Neuronal stem cell (in vitro differentiated cells): ENCODE measurements at regions not wholly inside any gene's neighbourhood (a gene's known extent, or its start where the extent isn't known, plus 50 kb on each side); places are given as distances from the start of the nearest gene placed in this dataset.
A peak's percentile ranks its signal among the peaks of the same experiment; 100 is the strongest.

Experiments used
- DNase-seq: peaks from one replicate; pipeline ENCODE4 v3.0.0-alpha.2; 2013; ENCODE audit warnings: low spot score
- H2AFZ ChIP-seq: one replicate; pipeline ENCODE4 v1.6.1; 2013; ENCODE audit warnings: mild to moderate bottlenecking, low read length, inconsistent platforms
- H2AK5ac ChIP-seq: 2 replicates; pipeline ENCODE4 v1.6.1; 2013; ENCODE audit warnings: low read depth, mild to moderate bottlenecking, inconsistent platforms, low read length, moderate library complexity, mixed read lengths
- H2BK120ac ChIP-seq: 2 replicates; pipeline ENCODE4 v1.6.1; 2013; ENCODE audit warnings: low read depth, mild to moderate bottlenecking, inconsistent platforms, low read length, moderate library complexity, mixed read lengths
- H2BK12ac ChIP-seq: one replicate; pipeline ENCODE4 v1.6.1; 2013; ENCODE audit warnings: low read length, inconsistent platforms
- H2BK15ac ChIP-seq: 2 replicates; pipeline ENCODE4 v1.6.1; 2013; ENCODE audit warnings: mild to moderate bottlenecking, low read length, inconsistent platforms, mixed read lengths
- H2BK5ac ChIP-seq: one replicate; pipeline ENCODE4 v1.6.1; 2013; ENCODE audit warnings: inconsistent platforms, mild to moderate bottlenecking, low read length, moderate library complexity
- H3K14ac ChIP-seq: one replicate; pipeline ENCODE4 v1.6.1; 2013; ENCODE audit warnings: low read length, inconsistent platforms
- H3K18ac ChIP-seq: 2 replicates; pipeline ENCODE4 v1.6.1; 2013; ENCODE audit warnings: low read length, inconsistent platforms
- H3K23ac ChIP-seq: 2 replicates; pipeline ENCODE4 v1.6.1; 2013; ENCODE audit warnings: low read depth, mild to moderate bottlenecking, mixed read lengths, low read length, inconsistent platforms; ENCODE audit not compliant: poor library complexity
- H3K27ac ChIP-seq: replicated peaks from 3 replicates; pipeline ENCODE4 v1.5.1; 2013; ENCODE audit warnings: low read length, inconsistent platforms
- H3K27me3 ChIP-seq, 3 experiments: 2 replicates each; pipeline ENCODE4 v1.6.1; 2013; ENCODE audit warnings: low read length in 3 of 3, mild to moderate bottlenecking in 2 of 3, inconsistent platforms in 1 of 3, low read depth in 1 of 3, mixed read lengths in 1 of 3, moderate library complexity in 1 of 3; ENCODE audit not compliant: control insufficient read depth in 3 of 3, insufficient read depth in 3 of 3
- H3K36me3 ChIP-seq, 2 donors: replicated peaks in 1 of 2; 2 replicates each; pipeline ENCODE4 v1.6.1; 2013; ENCODE audit warnings: low read length in 2 of 2; ENCODE audit not compliant: control insufficient read depth in 2 of 2, insufficient read depth in 2 of 2
- H3K4ac ChIP-seq: 2 replicates; pipeline ENCODE4 v1.6.1; 2013; ENCODE audit warnings: inconsistent platforms, mild to moderate bottlenecking, low read length, moderate library complexity
- H3K4me1 ChIP-seq, 2 donors: 1 replicate in 1 of 2; 2 replicates in 1 of 2; pipeline ENCODE4 v1.6.1; 2013; ENCODE audit warnings: low read length in 2 of 2, low read depth in 1 of 2; ENCODE audit not compliant: control insufficient read depth in 2 of 2, insufficient read depth in 1 of 2
- H3K4me2 ChIP-seq: one replicate; pipeline ENCODE4 v1.6.1; 2013; ENCODE audit warnings: mild to moderate bottlenecking, low read length, inconsistent platforms; ENCODE audit not compliant: insufficient read depth, poor library complexity, severe bottlenecking
- H3K4me3 ChIP-seq, 2 donors: 2 replicates each; pipeline ENCODE4 v1.5.1; 2013; ENCODE audit warnings: low read length in 2 of 2, mild to moderate bottlenecking in 2 of 2, inconsistent platforms in 1 of 2, moderate library complexity in 1 of 2
- H3K79me1 ChIP-seq: one replicate; pipeline ENCODE4 v1.6.1; 2013; ENCODE audit warnings: low read depth, mild to moderate bottlenecking, inconsistent platforms, low read length, moderate library complexity
- H3K9ac ChIP-seq: one replicate; pipeline ENCODE4 v1.6.1; 2013; ENCODE audit warnings: mild to moderate bottlenecking, low read depth, low read length, inconsistent platforms; ENCODE audit not compliant: poor library complexity
- H3K9me3 ChIP-seq, 2 donors: replicated peaks in 1 of 2; 2 replicates each; pipeline versions ENCODE3 to v1.6.1; 2013; ENCODE audit warnings: low read length in 2 of 2, mild to moderate bottlenecking in 2 of 2, inconsistent platforms in 1 of 2, low read depth in 1 of 2, mixed read lengths in 1 of 2, moderate library complexity in 1 of 2; ENCODE audit not compliant: control insufficient read depth in 2 of 2, insufficient read depth in 1 of 2
- H4K8ac ChIP-seq: one replicate; pipeline ENCODE4 v1.6.1; 2013; ENCODE audit warnings: low read depth, mild to moderate bottlenecking, inconsistent platforms, low read length, moderate library complexity
- H4K91ac ChIP-seq: one replicate; pipeline ENCODE4 v1.6.1; 2013; ENCODE audit warnings: low read length, low read depth, mild to moderate bottlenecking, inconsistent platforms; ENCODE audit not compliant: poor library complexity
- whole genome bisulfite sequencing, 2 donors: extraction: QIAGEN DNeasy Blood & Tissue Kit; methylation state at CpG; one replicate each; pipeline ENCODE4 v1.1.7; 2013; ENCODE audit warnings: missing lambda C conversion rate in 2 of 2, mixed read lengths in 1 of 2; ENCODE audit not compliant: insufficient read length in 2 of 2, insufficient replicate concordance in 1 of 2; ENCODE audit errors: extremely low coverage in 2 of 2; 5-methylcytosine and 5-hydroxymethylcytosine counted together

DNA sequence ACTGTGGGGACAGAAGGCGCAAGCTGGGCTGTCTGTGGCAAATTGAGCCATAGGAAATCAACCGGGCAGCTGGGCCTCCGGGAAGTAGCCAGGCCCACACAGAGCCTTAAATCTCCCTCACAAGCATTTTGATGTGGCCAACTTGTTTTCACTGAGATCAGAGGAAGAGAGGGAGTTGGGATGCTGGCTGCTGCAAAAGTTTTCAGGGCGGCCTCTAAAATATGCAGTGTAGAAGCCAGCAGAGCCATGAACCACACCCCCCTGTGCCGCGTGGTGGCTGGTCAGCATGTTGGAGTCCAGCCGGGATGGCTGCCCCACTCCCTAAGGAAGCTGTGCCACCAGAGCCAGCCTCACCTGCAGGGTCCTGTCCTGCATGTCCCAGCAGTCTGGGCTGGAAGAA lies 167.4 kb downstream of the CDC5L start:
- Histone ChIP-seq H3K4me1 (peaks cover 0 to 2% of the 10 kb centered on the region in 2 donors), H3K9ac (no peak overlapping the region), H2BK5ac (no peak overlapping the region), H2BK15ac (no peak overlapping the region), H3K14ac (no peak overlapping the region), H3K79me1 (no peaks in the 10 kb centered on the region), H3K27me3 (no peaks in the 10 kb centered on the region), H3K23ac (no peak overlapping the region), H4K91ac (no peak overlapping the region), H3K4me3 (no peak overlapping the region), H3K36me3 (no peaks in the 10 kb centered on the region), H3K4ac (no peak overlapping the region), H2BK12ac (no peak overlapping the region), H3K9me3 (no peaks in the 10 kb centered on the region), H2AK5ac (no peak overlapping the region), H2BK120ac (no peak overlapping the region), H3K27ac (no peak overlapping the region), H3K18ac (peak overlapping the region; percentile 55), H2AFZ (no peak overlapping the region), H4K8ac (no peak overlapping the region), H3K4me2 (no peak overlapping the region)
- WGBS, 2 donors = no CpG with 5 or more reads among the region's 7 CpGs
- DNase-seq = no peak

DNA sequence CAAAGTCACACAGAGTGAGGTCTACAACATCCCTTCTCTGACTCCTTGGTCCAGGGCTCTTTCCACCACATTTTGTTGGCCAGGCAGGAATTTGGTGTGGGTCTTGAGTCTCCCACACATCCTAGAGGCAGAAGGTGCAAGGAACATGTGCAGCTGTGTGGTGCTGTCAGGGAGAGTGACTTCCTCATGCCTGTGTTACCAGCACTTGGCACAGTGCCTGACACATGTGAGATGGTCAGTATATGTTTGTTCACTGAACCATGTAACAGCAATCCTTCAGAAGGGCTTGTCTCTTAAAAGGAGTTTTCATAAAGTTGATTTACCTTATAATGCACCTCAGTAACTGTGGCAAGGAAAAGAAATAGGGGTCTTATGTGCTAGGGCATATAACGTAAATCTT lies 168.5 kb downstream of the CDC5L start:
- H3K23ac ChIP-seq = no peak overlapping the region
- H3K27me3 ChIP-seq = no peaks in the 10 kb centered on the region
- no peaks in the 10 kb centered on the region for H3K9me3 ChIP-seq
- H4K8ac ChIP-seq = no peak overlapping the region
- no peaks in the 10 kb centered on the region for H3K79me1 ChIP-seq
- H2BK15ac ChIP-seq = no peak overlapping the region
- no peak for DNase-seq
- no peak overlapping the region for H3K18ac ChIP-seq
- H2AFZ ChIP-seq = no peak overlapping the region
- H3K4ac ChIP-seq = no peak overlapping the region
- H2BK5ac ChIP-seq = no peak overlapping the region
- H3K14ac ChIP-seq = no peak overlapping the region
- H4K91ac ChIP-seq = no peak overlapping the region
- H2BK120ac ChIP-seq = no peak overlapping the region
- WGBS, 2 donors = no CpG with 5 or more reads among the region's 1 CpG
- H3K4me2 ChIP-seq = no peak overlapping the region
- H3K4me1 ChIP-seq = peaks cover 0 to 2% of the 10 kb centered on the region in 2 donors
- H3K4me3 ChIP-seq = no peak overlapping the region
- no peaks in the 10 kb centered on the region for H3K36me3 ChIP-seq
- H2BK12ac ChIP-seq = no peak overlapping the region
- H3K27ac ChIP-seq = no peak overlapping the region
- no peak overlapping the region for H3K9ac ChIP-seq
- H2AK5ac ChIP-seq = no peak overlapping the region

DNA sequence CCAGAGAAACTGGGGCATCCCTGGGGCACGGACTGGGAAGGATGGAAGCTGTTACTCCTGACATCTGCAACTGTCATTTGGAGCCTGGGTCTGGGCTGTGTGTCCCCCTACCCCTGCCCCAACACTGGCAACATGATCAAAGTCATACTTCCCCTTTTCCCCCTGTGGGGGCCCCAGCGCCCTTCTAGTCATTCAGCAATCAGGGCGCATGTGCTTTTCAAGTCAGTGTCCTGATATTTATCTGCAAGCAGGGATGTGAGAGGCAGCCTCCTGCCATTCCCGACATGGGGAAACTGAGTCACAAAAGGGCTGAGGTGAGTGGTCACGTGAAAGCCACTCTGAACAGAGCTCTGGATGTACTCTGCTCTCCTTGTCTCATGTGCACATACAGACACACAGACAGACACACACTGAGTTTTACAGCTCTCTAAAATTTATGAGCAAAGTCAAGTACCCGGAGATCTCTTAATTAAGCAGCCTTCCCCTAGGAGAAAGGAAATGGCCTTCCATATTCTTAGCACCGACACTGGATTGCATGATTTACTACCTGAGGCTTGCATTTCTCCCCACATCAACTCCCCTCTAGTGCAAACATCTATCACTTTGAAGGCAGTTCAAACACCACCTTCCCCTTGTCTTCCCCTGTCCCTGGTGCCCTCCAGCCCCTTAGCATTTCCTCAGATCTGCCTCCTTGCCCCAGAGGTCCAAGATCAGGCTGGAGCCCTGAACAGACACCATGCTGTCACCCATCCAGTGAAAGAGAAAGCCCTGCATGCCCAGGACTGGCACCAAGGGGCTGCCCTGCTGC lies 170.7 kb downstream of the CDC5L start:
- Histone ChIP-seq H3K27me3 (no peaks in the 10 kb centered on the region), H3K4ac (no peak overlapping the region), H2AFZ (no peak overlapping the region), H2BK12ac (no peak overlapping the region), H4K91ac (no peak overlapping the region), H3K23ac (no peak overlapping the region), H3K14ac (no peak overlapping the region), H3K9me3 (no peaks in the 10 kb centered on the region), H3K27ac (no peak overlapping the region), H2BK5ac (no peak overlapping the region), H3K9ac (no peak overlapping the region), H3K4me1 (peaks cover 0 to 2% of the 10 kb centered on the region in 2 donors), H3K4me3 (no peak overlapping the region), H3K18ac (no peak overlapping the region), H3K36me3 (no peaks in the 10 kb centered on the region), H2BK120ac (no peak overlapping the region), H3K79me1 (no peaks in the 10 kb centered on the region), H2BK15ac (no peak overlapping the region), H4K8ac (no peak overlapping the region), H2AK5ac (no peak overlapping the region), H3K4me2 (no peak overlapping the region)
- WGBS, 2 donors = no CpG with 5 or more reads among the region's 7 CpGs
- DNase-seq = no peak

DNA sequence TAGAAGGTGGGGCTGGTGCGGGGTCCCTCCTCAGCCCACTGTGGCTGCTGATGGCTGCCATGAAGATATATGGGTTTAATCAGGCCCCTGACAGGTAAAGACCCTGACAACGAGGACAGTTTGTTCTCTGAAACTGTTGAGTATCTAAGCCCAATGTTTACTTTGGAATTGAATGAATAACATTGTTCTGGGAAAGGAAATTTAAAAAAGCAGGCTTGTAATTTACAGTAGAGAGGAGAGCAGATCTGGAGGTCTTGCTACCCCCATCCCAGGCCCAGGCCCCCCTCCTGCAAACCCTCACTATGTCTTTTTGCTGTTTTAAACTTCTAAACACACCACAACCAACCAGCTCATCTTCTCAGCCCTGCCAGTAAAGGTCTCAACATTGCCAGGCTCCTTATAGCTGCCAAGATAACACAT lies 171.3 kb downstream of the CDC5L start:
- no peak overlapping the region for H2AK5ac ChIP-seq
- H3K4me1 ChIP-seq = peaks cover 0 to 5% of the 10 kb centered on the region in 2 donors
- H2BK15ac ChIP-seq = no peak overlapping the region
- H3K9me3 ChIP-seq = no peaks in the 10 kb centered on the region
- no peak overlapping the region for H3K23ac ChIP-seq
- no peak overlapping the region for H3K18ac ChIP-seq
- no peak overlapping the region for H4K8ac ChIP-seq
- DNase-seq = no peak
- no peaks in the 10 kb centered on the region for H3K27me3 ChIP-seq
- no peak overlapping the region for H3K27ac ChIP-seq
- H2BK120ac ChIP-seq = no peak overlapping the region
- no peaks in the 10 kb centered on the region for H3K79me1 ChIP-seq
- no peak overlapping the region for H3K14ac ChIP-seq
- no peak overlapping the region for H3K4me3 ChIP-seq
- H3K9ac ChIP-seq = no peak overlapping the region
- no peak overlapping the region for H2AFZ ChIP-seq
- no peak overlapping the region for H3K4me2 ChIP-seq
- H3K36me3 ChIP-seq = no peaks in the 10 kb centered on the region
- WGBS, 2 donors = no CpG with 5 or more reads among the region's 2 CpGs
- H2BK5ac ChIP-seq = no peak overlapping the region
- H2BK12ac ChIP-seq = no peak overlapping the region
- no peak overlapping the region for H4K91ac ChIP-seq
- H3K4ac ChIP-seq = no peak overlapping the region
